ENCODE measurements at regions not wholly inside any gene's neighbourhood (a gene's known extent, or its start where the extent isn't known, plus 50 kb on each side); places are given as distances from the start of the nearest gene placed in this dataset.
"Not testable (repeated sequence)": the region's sequence is repeated elsewhere in the genome, so short reads cannot be mapped to it uniquely, and the experiment has no call there.

GRCh38 chr2:82992968-82993367 is 1466.1 kb downstream of the SUCLG1 start:
- Histone ChIP-seq H3K27me3 (ENCODE audit: control insufficient read depth, low read length) (no peaks in the 10 kb centered on the region), H3K9me3 (ENCODE audit: control insufficient read depth, insufficient read depth, low read length) (no peaks in the 10 kb centered on the region), H3K4me3 (ENCODE audit: low read length) (no peak overlapping the region), H3K4me2 (ENCODE audit: low read length) (no peak overlapping the region), H3F3A (ENCODE audit: control insufficient read depth, insufficient read depth) (no peaks in the 10 kb centered on the region), H4K20me1 (ENCODE audit: control insufficient read depth, insufficient read depth, low read depth, low read length) (no peaks in the 10 kb centered on the region), H3K9me2 (replicated peaks; ENCODE audit: control insufficient read depth, low read length) (no peaks in the 10 kb centered on the region), H3K27ac (ENCODE audit: low read depth, low read length) (no peak overlapping the region), H3K4me1 (ENCODE audit: control insufficient read depth, low read length) (no peaks in the 10 kb centered on the region), H3K79me2 (ENCODE audit: control insufficient read depth, low read length) (no peaks in the 10 kb centered on the region), H3K36me3 (ENCODE audit: control insufficient read depth, low read length) (no peaks in the 10 kb centered on the region)
- no peak for TF ChIP-seq EZH2phosphoT487 (IDR thresholded peaks at IDR 0.05; ENCODE audit: borderline replicate concordance, low read length)
- TF ChIP-seq, protein P1, sequence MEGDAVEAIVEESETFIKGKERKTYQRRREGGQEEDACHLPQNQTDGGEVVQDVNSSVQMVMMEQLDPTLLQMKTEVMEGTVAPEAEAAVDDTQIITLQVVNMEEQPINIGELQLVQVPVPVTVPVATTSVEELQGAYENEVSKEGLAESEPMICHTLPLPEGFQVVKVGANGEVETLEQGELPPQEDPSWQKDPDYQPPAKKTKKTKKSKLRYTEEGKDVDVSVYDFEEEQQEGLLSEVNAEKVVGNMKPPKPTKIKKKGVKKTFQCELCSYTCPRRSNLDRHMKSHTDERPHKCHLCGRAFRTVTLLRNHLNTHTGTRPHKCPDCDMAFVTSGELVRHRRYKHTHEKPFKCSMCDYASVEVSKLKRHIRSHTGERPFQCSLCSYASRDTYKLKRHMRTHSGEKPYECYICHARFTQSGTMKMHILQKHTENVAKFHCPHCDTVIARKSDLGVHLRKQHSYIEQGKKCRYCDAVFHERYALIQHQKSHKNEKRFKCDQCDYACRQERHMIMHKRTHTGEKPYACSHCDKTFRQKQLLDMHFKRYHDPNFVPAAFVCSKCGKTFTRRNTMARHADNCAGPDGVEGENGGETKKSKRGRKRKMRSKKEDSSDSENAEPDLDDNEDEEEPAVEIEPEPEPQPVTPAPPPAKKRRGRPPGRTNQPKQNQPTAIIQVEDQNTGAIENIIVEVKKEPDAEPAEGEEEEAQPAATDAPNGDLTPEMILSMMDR (IDR thresholded peaks at IDR 0.05; ENCODE audit: low read depth, low read length, poor library complexity, severe bottlenecking): no peak

DNA sequence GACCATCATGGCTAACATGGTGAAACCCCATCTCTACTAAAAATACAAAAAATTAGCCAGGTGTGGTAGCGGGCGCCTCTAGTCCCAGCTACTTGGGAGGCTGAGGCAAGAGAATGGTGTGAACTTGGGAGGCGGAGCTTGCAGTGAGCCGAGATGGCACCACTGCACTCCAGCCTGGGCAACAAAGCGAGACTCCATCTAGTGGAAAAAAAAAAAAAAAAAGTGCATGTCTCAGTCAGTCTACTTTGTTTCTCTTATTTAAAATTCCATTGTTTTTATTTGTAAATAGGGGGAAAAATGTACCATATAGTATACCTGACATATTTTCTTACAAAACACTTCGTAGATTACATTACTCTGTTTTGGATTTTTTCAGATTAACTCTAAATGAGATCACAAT is 1471.4 kb downstream of the SUCLG1 start:
- not testable (repeated sequence) for H3K27ac ChIP-seq (ENCODE audit: low read depth, low read length); H3K36me3 ChIP-seq (ENCODE audit: control insufficient read depth, low read length); H3K4me1 ChIP-seq (ENCODE audit: control insufficient read depth, low read length); H3K4me3 ChIP-seq (ENCODE audit: low read length); H4K20me1 ChIP-seq (ENCODE audit: control insufficient read depth, insufficient read depth, low read depth, low read length); H3K4me2 ChIP-seq (ENCODE audit: low read length); H3K27me3 ChIP-seq (ENCODE audit: control insufficient read depth, low read length); H3K79me2 ChIP-seq (ENCODE audit: control insufficient read depth, low read length); H3K9me3 ChIP-seq (ENCODE audit: control insufficient read depth, insufficient read depth, low read length); H3F3A ChIP-seq (ENCODE audit: control insufficient read depth, insufficient read depth); H3K9me2 ChIP-seq (replicated peaks; ENCODE audit: control insufficient read depth, low read length)

GRCh38 chr2:82986899-82987298 is 1472.2 kb downstream of the SUCLG1 start:
- Histone ChIP-seq H3F3A (ENCODE audit: control insufficient read depth, insufficient read depth) (no peaks in the 10 kb centered on the region), H3K4me1 (ENCODE audit: control insufficient read depth, low read length) (no peaks in the 10 kb centered on the region), H3K79me2 (ENCODE audit: control insufficient read depth, low read length) (no peaks in the 10 kb centered on the region), H3K4me3 (ENCODE audit: low read length) (no peak overlapping the region), H3K4me2 (ENCODE audit: low read length) (no peak overlapping the region), H3K27me3 (ENCODE audit: control insufficient read depth, low read length) (no peaks in the 10 kb centered on the region), H3K36me3 (ENCODE audit: control insufficient read depth, low read length) (no peaks in the 10 kb centered on the region), H3K9me3 (ENCODE audit: control insufficient read depth, insufficient read depth, low read length) (no peaks in the 10 kb centered on the region; the same call in 1 of the 2 replicates), H3K27ac (ENCODE audit: low read depth, low read length) (no peak overlapping the region), H3K9me2 (replicated peaks; ENCODE audit: control insufficient read depth, low read length) (no peaks in the 10 kb centered on the region), H4K20me1 (ENCODE audit: control insufficient read depth, insufficient read depth, low read depth, low read length) (no peaks in the 10 kb centered on the region)
- TF ChIP-seq, protein P1 (IDR thresholded peaks at IDR 0.05; ENCODE audit: low read depth, low read length, poor library complexity, severe bottlenecking): no peak
- no peak for TF ChIP-seq EZH2phosphoT487 (IDR thresholded peaks at IDR 0.05; ENCODE audit: borderline replicate concordance, low read length)

DNA sequence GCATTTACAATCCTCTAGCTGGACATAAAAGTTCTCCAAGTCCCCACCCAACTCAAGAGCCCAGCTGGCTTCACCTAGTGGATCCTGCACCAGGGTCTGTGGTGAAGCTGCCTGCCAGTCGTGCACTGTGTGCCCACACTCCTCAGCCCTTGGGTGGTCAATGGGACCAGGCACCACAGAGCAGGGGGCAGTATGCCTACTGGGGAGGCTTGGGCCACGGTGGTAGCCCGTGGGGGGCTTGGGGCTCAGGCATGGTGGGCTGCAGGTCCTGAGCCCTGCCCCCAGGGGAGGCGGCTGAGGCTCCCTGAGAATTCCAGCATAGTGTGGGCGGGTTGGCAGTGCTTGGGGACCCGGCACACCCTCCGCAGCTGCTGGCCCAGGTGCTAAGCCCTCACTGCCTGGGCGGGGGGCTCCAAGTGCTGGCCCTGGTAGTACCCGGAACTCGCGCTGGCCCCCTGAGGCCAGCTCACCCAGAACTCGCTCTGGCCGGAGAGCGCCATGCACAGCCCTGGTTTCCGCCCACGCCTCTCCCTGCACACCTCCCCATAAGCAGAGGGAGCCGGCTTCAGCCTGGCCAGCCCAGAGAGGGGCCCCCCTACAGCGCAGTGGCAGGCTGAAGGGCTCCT is 1473.4 kb downstream of the SUCLG1 start:
- Histone ChIP-seq H3F3A (ENCODE audit: control insufficient read depth, insufficient read depth) (no peaks in the 10 kb centered on the region), H3K27ac (ENCODE audit: low read depth, low read length) (no peak overlapping the region), H3K79me2 (ENCODE audit: control insufficient read depth, low read length) (no peaks in the 10 kb centered on the region), H3K4me3 (ENCODE audit: low read length) (no peak overlapping the region), H4K20me1 (ENCODE audit: control insufficient read depth, insufficient read depth, low read depth, low read length) (no peaks in the 10 kb centered on the region), H3K4me1 (ENCODE audit: control insufficient read depth, low read length) (no peaks in the 10 kb centered on the region), H3K4me2 (ENCODE audit: low read length) (no peak overlapping the region), H3K9me3 (ENCODE audit: control insufficient read depth, insufficient read depth, low read length) (no peaks in the 10 kb centered on the region; the same call in 1 of the 2 replicates), H3K9me2 (replicated peaks; ENCODE audit: control insufficient read depth, low read length) (no peaks in the 10 kb centered on the region), H3K36me3 (ENCODE audit: control insufficient read depth, low read length) (no peaks in the 10 kb centered on the region), H3K27me3 (ENCODE audit: control insufficient read depth, low read length) (no peaks in the 10 kb centered on the region)
- TF ChIP-seq, protein P1 (IDR thresholded peaks at IDR 0.05; ENCODE audit: low read depth, low read length, poor library complexity, severe bottlenecking): no peak
- no peak for TF ChIP-seq EZH2phosphoT487 (IDR thresholded peaks at IDR 0.05; ENCODE audit: borderline replicate concordance, low read length)

Data from DOHH2 (cell line).